Stimulated activated CD8-positive, alpha-beta memory T cell treated with anti-CD3 and anti-CD28 coated beads, Interleukin-4, amount 100 ng/mL, for 24 hours (primary cell): ENCODE measurements at regions not wholly inside any gene's neighbourhood (a gene's known extent, or its start where the extent isn't known, plus 50 kb on each side); places are given as distances from the start of the nearest gene placed in this dataset.

Experiments used
- DNase-seq: peaks from one replicate; pipeline ENCODE4 v3.0.0-alpha.2; 2020; ENCODE audit warnings: low read depth

DNA sequence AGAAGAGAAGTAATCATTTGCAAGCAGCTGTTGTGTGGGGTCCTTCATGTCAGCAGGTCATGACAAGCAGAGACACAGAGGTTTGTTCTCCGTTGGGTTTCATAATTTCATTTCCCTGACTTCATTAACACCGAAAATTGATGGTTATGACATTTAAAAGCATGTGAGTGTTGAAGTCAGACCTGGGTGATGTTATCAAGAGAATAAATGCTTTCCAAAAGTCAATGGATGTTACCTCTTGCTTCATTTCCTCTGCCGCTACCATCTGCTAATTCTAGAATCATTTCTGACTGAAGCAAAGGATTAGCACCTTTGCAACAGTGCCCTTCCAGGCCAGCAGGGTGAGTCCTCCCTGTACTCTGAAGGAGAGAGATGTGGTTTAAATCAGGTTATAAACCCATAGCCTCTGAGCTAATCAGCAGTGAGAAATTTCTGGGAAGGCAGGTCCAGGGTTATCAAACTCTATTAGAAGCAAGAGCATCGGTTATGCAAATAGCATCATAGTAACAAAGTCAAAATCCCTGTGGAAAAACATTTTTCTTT is 446.2 kb downstream of the PIK3C3 start:
- DNase-seq: no peak

DNA sequence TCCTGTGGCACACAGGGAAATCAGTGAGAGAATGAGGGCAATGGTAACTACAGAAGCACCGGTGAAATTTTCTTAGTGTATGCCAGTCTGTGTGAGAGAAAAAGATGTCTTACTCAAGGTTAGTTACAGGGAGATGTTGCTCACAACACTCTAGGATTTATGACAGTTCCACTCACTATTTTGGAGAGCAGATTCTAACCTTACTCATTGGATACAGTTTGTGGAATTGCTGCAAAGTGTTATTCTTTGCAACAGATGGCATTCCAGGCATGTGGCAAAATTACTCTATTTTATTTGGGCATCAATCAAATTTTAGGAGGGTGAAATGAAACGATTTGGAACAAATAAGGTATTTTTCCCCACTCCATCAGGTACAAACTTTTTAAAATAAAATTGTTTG is 449.1 kb downstream of the PIK3C3 start:
- no peak for DNase-seq

DNA sequence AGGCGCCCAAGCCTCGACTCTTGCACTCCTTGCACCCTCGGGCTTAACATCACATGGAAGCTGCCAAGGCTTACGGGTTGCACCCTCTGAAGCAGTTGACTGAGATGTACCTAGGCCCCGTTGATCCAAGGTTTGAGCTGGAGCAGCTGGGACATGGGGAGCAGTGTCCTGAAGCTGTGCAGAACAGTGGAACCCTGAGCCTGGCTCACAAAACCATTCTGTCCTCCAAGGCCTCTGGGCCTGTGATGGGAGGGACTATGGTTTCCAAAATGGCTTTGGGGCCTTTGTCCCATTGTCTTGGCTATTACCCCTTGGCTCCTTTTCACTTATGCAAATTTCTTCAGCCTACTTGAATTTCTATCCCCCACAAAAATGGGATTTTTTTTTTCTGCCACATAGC is 454.0 kb downstream of the PIK3C3 start:
- DNase-seq: no peak

DNA sequence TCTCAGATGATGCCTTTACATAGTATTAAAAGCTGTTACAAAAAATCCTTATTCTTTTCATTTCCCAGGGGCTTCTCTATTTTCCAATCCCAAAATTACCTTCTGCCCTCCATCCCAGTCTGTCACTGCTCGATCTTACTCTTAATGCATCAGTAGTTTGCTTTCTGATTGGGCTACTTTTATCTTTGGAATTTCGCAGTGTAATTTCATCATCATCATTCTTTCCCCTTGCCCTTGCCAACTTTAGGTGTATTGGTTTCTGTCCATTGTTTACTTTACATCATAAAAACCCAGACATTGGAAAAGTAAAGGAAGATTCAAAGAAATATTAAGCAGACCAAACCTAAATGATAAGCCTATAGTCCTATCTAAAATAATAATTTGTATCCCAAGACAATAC is 457.2 kb downstream of the PIK3C3 start:
- DNase-seq: no peak

DNA sequence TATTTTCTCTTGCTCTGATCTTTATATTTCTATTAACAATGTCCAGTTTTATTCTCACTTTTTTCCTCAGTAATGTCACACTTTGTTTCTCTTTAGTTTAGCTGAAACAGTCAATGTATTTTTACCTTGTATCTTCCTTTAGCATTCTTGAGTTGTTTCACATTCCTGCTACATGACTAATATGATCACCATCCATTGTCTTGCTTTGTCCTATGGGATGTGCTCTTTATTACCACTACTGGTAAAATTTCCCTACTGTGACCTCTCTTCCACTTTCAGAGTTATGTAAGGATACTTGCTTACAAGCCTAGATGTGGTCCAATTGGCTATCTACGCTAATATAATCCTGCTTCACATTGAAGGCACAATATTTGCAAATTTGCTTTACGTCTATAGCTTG is 457.9 kb downstream of the PIK3C3 start:
- DNase-seq: no peak

DNA sequence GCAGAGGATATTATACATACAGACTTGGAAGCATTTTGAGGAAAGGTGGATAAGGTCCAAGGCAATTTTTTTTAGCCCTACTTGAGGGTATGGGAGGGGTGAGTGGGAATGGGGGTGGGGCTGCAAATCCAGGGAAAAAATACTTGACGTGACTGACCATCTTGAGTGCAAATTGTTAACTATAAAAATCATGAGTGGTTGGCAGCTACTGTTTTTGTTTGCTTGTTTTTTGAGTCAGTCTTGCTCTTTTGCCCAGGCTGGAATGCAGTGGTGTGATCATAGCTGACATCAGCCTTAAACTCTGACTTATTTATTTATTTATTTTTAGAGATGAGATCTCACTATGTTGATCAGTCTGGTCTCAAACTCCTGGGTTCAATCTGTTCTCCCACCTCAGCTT is 458.8 kb downstream of the PIK3C3 start:
- DNase-seq: no peak

DNA sequence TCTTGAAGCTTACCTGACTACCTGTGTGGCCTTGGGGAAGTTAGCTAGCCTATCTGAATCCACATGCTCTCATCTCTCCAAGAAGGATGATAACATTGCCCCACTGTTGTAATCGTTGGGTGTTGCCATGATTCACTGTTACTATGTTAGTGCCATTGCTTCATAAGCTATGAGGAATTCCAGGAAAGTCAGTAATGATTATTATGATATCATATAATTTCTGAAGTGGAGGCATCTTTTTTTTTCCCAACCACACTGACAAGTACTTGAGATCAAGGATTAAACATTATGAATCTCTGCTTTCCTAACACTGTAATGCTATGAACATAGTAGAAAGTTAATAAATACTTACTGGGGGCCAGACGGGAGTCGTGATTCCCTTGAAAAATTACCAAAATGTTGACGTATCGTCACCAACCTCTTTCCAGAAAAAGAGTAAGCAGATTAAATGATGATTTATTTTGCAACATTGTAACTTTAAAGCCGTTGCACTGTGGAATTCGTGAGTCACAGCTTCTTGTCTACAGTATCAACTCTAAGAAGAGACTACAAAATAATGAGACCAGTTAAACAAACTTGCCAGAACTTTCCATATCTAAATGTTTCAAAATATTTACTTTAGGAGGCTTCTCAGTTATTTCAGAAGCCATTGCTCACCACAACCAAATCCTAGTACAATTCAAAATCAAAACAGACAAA is 459.9 kb downstream of the PIK3C3 start:
- no peak for DNase-seq

DNA sequence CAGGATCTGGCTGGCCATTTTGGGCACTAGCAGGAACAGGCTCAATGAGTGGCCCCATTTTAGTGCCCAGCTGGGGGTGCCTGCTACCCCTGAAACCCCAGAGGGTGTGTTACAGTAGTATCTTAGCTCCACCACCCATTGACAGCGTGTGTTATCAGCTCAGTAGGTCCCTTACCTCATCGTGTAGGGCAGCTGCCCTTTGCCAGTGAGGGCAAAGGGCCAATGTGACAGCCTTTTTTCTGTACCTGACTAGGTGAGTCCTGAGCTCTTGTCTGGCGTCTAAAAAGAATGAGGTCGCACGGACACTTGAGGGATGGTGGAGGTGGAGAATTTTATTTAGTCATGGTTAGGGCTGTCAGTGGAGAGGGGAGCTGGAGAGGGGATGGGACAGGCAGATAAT is 462.2 kb downstream of the PIK3C3 start:
- no peak for DNase-seq

DNA sequence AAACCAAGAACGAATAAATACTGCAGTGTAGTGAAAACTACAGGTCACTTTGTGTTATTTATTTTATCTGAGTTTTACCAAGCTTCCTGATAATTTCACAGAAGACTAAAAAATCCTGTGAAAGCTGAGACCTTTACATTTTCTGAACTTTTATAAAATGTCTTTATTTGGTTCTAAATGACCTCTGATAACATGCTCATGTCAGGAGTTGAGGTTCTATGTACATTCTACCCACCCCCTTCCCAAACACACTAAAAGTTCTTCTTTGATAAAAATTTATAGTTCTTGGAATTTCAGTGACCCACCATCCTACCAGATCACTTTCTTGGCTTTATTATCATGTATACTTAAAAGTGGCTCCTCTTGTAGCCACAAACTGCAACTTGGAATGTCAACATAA is 463.1 kb downstream of the PIK3C3 start:
- DNase-seq: no peak

DNA sequence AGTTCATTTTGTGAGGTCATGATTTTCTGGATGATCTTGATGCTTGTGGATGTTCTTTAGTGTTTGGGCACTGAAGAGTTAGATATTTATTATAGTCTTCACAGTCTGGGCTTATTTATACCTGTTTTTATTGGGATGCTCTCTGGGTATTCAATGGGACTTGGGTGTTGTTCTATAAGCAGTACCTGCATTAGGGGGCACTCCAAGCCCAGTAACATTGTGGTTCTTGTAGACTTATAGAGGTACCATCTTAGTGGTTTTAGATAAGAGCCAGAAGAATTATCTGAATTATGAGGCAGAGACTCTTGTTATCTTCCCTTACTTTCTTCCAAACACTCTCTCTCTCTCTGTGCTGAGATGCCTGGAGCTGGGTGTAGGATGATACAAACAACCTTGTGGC is 470.0 kb downstream of the PIK3C3 start:
- DNase-seq: no peak

DNA sequence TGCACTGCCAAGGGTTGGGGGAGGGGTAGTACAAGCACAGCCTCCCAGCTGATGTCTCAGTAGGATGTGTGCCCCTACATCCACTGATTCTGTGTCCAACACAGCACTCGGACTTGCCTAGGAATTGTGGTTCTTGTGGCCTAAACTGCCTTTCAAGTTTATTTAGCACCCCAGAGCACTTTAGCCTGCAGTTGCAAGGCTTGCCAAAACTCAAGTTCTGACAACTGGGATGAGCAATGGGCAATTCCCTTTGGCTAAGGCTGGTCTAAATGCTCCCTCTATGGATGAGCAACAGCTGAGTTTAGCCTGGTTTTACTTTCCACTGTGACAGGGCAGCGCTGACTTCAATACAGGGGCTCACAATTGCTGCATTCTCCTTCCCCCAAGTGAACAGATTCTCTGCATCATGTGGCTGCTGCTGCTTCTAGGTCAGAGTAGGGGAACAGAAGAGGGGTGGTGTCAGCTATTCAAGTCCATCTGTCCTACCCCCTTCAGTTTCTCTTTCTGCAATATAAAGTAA is 471.5 kb downstream of the PIK3C3 start:
- DNase-seq: no peak

DNA sequence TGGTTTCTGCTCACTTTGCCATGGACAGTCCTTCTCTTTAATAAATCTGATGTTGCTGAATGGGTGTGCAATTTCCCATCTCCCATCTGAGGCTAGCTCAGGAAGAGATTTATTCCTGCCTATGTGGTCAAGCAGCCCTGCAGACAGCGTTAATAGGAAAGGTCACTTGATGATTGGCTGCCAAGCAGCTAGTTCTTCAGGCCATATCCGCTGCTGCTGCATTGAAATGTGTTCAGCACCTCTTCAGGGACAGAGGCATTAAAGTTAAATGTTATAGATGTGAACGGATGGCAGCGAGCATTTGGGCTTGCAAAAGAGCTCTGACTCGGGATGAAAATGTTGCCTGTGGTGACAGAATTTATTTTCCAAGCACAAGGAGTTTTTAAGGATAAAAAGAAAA is 474.2 kb downstream of the PIK3C3 start:
- no peak for DNase-seq

DNA sequence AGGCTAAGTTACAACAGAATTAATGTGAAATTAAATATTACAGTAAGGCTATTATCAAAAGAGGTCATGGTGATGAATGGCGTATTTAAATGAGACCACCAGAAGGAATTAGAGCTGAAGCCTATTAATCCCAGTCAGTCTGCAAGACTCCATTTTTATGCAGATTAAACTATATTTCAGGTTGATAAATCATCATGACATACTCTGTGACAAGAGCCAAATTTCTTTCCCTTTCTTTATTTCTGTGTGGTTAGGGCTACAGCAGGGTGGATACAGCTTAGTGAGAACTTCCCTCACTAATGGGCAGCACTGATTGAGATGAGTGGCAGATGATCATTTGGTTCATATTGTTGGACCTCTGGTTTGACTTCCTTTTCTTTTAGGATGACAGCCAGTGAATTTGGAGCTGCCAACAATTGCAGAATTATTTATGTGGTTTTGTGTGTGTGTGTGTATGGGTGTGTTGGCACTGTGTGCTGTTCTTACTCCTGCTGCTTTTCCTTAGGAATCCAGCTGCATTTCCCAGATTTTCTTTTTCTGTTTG is 481.3 kb downstream of the PIK3C3 start:
- DNase-seq: no peak

DNA sequence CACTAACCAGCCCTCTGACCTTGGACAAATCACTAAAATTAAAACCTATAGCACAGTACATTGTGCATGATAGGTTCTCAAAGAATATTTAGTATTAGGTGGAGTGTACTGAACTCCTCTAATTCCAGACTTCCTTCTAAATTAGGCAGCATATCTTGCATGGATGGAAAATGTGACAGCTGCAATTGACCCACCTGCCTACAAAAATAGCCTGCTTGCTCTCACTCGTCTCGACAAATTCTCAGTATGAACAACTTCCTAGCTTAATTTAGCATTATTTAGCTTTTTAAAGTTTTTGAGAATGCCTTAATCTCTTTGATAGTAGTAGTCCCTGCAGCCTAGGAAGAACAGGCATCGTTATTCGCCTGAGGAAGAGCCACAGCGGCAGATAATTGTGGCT is 482.0 kb downstream of the PIK3C3 start:
- DNase-seq: no peak

DNA sequence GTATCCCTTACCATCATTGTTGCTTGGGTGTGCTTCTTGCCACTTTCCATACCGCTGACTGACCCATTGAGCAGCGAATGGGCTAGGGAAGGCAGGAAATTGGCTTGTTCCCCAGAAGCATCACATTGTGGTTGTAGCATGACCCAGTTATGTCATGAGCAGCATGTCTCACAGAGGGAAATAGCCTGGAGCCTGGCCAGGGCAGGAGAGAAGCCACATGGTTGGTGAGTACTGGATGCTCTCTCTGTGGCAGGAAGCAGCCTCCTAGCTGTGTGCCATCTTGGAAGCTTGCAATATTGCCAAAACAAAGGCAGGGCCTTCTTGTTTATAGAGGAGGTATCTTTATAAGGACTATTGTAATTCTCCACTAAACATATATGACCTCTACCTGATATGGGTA is 482.6 kb downstream of the PIK3C3 start:
- DNase-seq: no peak

DNA sequence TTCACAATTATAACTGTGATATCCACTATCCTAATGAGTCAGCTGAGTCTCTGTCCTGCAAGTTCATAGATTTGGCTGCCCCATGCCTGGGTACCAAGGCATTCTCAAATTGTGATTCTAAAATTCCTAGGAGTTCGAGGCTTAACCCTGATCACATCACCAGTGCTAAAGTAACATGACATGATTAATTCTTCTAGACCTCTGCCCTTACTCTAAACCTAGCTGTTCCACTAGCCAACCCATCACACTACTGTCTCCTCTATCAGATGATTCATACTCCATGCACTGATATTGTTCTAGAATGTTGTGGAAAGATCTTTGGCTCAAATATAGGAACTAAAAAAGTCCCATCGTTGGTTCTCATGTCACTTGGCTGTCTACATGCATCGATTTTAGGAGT is 487.6 kb downstream of the PIK3C3 start:
- no peak for DNase-seq

DNA sequence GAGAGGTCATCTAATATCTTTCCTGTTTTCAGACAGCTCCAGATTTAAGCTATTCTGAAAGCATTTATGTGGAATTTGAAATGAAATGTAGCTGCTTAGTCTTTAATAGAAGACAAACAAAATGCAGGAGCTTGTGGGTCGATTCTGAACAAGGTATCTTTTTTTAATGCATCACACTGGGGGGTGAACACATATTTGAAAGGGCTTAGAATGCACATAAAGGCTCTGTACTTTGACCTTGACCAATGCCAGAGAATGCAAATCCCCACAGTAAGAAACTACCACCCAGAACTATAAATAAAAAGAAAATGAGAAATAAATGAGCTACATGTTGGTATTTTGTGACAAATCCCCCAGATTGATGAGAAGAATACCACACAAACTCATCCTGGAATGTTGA is 489.3 kb downstream of the PIK3C3 start:
- DNase-seq: no peak

DNA sequence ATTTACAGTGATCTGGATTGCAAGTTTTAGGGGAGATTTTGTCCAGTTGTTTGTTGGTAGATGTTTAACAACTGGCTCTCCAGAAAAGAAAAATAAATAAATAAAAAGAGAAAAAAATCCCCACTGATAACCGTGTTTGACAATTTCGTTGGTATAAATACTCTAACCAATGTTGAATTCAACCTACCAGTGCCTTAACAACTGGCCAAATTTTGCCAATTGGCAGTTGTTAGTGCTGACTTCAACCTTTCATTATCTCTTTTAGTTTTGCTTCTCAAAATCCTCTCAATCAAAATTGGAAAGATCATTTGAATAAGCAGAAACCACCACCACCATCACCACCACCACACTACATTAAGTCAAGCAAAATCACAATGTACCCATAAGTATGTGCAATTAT is 490.3 kb downstream of the PIK3C3 start:
- DNase-seq: no peak

DNA sequence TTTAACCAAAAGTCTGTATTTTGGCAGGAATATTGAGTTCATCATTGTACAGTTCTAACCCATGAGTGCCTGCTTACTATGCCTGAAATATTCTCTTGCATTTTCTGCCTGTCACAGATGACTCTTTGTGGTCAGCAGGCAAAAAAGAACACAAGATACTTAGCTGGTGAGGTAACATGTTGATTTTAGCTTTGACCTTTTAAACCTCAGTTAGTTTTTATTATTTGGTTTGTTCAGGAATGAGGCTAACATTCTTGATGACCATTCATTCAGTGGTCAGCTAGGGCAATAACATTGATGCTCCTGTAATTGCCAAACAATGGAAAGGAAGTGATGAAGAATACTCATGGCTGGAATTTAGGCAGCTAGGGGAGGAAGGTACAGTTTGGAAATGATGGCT is 491.2 kb downstream of the PIK3C3 start:
- no peak for DNase-seq

DNA sequence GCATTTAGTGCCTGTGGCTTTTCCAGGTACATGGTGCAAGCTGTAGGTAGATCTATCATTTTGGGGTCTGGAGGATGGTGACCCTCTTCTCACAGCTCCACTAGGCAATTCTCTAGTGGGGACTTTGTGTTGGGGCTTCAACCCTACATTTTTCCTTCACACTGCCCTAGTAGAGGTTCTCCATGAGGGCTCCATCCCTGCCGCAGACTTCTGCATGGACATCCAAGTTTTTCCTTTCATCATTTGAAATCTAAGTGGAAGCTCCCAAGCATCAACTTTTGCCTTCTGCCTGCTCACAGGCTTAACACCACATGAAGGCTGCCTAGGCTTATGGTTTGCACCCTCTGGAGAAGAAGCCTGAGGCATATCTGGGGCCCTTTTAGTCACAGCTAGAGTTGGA is 492.7 kb downstream of the PIK3C3 start:
- DNase-seq: no peak

DNA sequence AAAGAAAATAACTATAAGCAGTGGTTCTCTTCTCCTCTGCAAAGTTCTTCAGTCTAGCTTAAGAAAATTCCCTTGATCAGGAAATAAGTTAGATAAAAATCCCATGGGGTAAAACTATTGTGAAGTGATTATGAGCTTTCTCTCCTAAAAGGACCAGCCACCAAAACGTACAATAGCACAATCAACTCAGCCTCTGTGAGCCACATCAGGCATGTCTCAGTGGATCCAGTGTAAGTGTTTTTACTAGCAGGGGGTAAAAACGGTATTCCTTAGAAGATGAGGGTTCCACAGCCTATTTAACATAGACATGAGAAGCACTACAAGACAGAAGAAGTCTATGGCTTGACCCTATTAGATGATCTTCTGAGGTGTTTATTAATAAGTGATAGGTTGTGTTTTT is 503.2 kb downstream of the PIK3C3 start:
- no peak for DNase-seq

DNA sequence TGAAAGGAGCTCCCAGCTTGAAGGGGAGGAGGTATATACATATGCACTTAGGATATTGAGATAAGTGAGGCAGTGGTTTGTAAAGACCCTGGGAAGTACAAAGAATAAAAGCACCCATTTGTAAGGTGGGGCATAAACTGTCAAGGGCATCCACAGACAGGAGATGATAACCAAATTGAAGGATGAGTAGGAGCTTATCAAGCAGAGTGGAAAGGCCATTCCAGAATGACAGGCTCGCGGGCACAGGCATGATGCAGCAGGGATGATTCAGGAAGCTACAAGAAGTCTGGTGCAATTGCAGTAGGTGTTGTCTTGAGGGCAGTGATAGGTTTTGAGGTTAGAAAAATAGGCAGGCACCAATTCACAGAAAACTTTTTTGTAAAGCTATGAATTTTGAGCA is 504.8 kb downstream of the PIK3C3 start:
- no peak for DNase-seq

DNA sequence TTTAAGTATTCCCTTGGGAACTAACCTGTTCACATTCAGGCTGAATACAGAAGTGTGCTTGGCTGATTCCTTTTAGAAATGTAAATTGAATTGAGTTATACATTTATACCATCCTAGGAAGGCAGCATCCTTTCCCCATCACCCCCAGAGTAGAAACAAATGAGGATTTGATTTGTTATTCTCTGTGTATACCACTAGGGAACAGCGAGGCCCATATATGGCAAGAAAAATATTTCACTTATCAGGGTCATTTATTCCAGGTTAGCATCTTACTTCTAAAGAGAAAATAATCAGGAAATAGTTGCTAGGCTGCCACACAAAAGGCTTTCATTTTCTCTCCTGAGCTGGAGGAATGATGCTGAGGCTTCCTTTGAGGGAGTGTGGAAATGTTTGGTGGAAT is 516.9 kb downstream of the PIK3C3 start:
- DNase-seq: no peak

DNA sequence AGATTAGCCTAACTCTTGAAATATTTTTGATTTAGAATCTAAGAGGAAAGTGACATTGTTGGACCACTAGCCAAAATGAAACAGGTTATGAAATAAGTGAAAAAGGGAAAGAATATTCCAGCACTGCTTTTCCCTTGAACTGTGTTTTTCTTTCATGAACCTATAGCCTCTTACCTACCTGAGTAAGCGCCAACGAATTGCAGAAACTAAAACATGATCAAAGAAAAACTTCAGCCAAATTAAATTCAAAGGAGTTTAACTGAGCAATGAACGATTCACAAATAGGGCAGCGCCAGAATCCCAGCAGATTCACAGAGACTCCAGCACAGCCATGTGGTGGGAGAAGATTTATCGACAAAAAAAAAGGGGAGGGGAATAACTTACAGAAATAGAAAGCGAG is 518.6 kb downstream of the PIK3C3 start:
- no peak for DNase-seq
